HG02588 (cell line): ENCODE measurements at regions not wholly inside any gene's neighbourhood (a gene's known extent, or its start where the extent isn't known, plus 50 kb on each side); places are given as distances from the start of the nearest gene placed in this dataset.
"Not testable (repeated sequence)": the region's sequence is repeated elsewhere in the genome, so short reads cannot be mapped to it uniquely, and the experiment has no call there.

Source experiments
- ATAC-seq: cut with Tn5 transposase; IDR thresholded peaks from one replicate; pipeline ENCODE4 v1.9.1; 2021; ENCODE audit warnings: mild to moderate bottlenecking, moderate library complexity; ENCODE audit not compliant: unreplicated experiment

- no peak for ATAC-seq
These were observed 436.5 kb downstream of the SMARCA1 start for GRCh38 chrX:129086802-129087201.

GRCh38 chrX:129084291-129084690 is 439.0 kb downstream of the SMARCA1 start:
- ATAC-seq, result not testable (repeated sequence)

GRCh38 chrX:129077424-129078170 is 445.7 kb downstream of the SMARCA1 start:
- ATAC-seq, result no peak

DNA sequence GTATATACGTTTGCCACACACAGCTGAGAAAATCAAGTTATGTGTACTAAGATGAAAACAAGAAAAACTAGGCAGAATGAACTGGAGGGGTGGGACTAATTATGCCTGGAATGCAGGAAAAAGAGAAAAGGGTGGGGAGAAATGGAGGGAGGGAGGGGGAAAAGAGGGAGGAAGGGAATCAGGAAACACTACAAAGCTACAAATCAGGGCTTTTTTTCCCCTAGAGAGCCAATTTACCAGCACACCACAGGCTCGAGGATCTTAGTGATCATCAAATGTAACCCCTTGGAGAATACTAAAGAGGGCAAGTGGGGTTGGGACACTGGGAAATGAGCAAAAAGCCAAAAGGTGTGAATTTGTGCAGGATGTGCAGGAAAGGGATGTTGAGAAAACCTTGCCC is 451.9 kb downstream of the SMARCA1 start:
- no peak for ATAC-seq

DNA sequence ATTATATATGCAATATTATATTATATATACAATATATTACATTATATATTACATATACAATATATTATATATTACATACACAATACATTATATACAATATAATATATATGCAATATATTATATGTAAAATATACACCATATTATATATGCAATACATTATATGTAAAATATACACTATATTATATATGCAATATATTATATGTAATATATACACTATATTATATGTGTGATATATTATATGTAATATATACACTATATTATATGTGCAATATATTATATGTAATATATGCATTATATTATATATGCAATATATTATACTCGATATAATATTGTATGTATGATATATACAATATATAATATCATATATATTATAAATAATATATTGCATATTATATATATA is 457.4 kb downstream of the SMARCA1 start:
- ATAC-seq, result no peak

GRCh38 chrX:129058405-129058804 is 464.9 kb downstream of the SMARCA1 start:
- no peak for ATAC-seq

- ATAC-seq, result no peak
These were observed 480.2 kb downstream of the SMARCA1 start for GRCh38 chrX:129043138-129043537.

DNA sequence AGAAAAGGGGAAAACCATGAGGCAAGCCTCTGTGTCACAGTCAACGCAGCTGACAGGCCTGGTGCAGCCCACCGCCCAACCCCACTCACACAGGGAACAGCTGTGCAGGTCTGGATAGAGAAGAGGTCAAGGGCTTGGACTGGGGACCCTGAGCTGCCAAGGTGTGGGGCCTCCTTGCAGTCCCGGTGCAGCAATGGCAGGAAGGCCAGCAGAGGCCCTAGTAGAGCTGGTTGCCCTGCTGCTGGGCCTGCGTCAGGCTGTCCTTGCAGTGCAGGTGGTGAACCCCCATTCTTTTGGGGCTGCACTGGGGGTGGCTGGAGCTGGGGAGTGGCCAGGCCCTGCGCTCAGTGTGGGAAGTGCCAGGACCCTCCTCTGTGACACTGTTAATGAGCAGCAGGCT is 482.0 kb downstream of the SMARCA1 start:
- ATAC-seq, result no peak

- ATAC-seq, result no peak
These were observed 483.2 kb downstream of the SMARCA1 start for GRCh38 chrX:129040124-129040523.

GRCh38 chrX:129039176-129039575 is 484.1 kb downstream of the SMARCA1 start:
- ATAC-seq, result no peak

DNA sequence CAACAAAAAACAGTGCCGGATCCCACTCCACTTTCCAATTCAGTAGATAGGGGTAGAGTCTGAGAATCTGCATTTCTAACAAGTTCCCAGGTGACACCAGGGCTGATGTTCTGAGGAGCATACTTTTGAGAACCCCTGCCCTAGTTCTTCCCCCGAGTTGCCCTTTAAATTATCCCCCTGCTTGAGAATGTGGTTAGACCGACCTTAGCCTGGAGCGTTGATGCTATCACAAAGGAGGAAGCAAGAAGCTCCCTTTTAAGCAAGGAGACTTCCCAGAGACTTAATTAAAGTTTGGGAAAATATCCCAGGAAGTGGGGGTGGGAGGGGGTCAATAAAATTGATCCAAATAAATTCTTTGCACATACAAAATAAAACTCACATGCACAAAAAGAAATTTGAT is 485.9 kb downstream of the SMARCA1 start:
- no peak for ATAC-seq

- ATAC-seq, result no peak
These were observed 488.1 kb downstream of the SMARCA1 start for GRCh38 chrX:129035180-129035579.

DNA sequence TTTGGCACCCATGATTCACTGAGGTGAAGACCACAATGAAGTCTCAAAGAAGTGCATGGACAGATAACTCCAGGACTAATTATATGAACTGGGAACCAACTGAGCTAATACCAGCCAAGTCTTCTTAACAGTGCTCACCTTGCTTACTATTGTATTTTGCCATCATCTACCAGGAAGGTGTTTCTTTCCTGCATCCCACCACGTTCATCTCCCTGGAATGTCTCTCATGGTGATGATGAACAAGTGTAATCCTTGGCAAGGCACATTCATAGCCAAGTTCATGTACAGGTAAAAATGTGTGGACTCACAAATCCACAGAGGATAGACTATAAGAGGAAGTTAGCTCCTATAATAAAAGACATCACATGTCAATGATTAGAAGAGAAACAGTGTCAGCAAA is 489.1 kb downstream of the SMARCA1 start:
- ATAC-seq, result no peak

DNA sequence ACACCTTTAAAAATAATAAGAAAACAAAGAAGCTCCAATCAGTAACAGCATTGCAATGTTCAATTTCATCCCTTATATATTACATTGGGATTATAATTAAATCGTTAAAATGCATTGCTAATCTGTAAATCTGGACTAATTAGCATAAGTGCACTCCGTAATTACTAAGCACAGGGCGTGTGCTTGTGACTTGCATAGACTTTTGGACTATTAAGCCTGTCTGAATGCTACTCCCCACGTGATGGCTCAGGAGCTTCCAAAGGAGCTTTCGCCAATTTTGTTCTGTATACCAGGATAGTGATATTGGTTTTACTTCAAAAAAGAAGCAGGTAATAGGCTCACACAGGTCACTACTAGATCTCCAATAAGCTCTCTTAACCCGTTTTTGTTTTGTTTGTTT is 497.1 kb downstream of the SMARCA1 start:
- no peak for ATAC-seq

DNA sequence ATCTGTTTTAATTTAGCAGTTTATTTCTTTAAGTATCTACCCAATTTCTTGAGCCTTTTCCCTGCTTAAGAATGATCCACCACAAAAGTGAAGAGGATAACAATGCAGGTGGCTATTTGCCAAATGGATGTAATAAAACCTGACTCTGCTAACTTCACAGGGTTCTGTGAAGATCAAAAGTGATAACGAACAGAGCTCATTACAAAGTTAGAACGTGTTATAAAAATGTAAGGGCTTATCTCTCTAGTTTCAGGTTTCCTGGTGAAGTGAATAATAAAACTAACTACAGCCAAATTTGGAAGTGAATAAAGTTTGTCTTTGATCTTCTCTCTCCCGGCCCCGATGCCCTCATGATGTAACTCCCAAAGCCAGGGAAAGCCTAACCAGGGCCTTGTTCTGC is 497.9 kb downstream of the SMARCA1 start:
- ATAC-seq, result no peak

- ATAC-seq, result no peak
These were observed 503.9 kb downstream of the SMARCA1 start for GRCh38 chrX:129019412-129019811.

GRCh38 chrX:129015381-129015780 is 507.9 kb downstream of the SMARCA1 start:
- ATAC-seq, result no peak

GRCh38 chrX:129013574-129013973 is 509.7 kb downstream of the SMARCA1 start:
- ATAC-seq, result no peak

DNA sequence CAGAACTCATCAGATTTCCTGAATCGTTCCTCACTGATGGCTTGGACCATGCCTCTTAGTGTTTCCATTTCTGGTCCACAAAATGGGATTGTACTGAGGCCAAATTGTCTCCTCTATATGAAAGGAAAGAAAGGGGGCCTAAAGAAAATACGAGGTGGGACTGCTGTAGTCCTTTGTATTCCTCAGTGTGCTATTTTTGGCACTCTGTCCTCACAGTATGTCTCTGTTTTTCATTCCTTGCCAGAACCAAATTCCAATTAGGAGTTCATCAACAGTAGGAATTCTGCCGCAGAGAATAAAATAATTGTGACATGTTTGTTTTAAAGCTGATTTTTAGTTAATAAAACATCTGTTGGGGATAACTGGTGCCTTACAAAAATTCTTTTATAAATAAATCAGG is 515.7 kb downstream of the SMARCA1 start:
- no peak for ATAC-seq

GRCh38 chrX:129006491-129006890 is 516.8 kb downstream of the SMARCA1 start:
- no peak for ATAC-seq

- ATAC-seq, result no peak
These were observed 522.5 kb downstream of the SMARCA1 start for GRCh38 chrX:129000797-129001196.

DNA sequence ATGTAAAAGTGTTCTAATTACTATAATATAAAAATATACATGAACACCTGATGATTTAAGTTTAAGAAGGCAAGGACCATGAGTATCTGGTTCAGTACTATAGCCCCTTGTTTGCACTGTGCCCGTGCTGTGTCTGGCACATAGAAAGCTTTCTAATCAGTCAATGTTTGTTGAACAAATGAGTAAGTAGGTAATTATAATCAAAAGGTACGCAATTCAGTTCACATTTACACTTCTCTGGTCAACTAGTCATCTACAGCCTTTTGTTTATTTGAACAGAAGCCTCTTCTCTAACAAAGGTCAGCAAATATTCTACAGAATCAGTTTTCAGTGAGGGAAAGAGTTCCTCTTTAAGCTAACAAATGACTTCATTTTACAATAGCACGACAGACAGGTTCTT is 523.3 kb downstream of the SMARCA1 start:
- ATAC-seq, result no peak
